ENCODE measurements at regions not wholly inside any gene's neighbourhood (a gene's known extent, or its start where the extent isn't known, plus 50 kb on each side); places are given as distances from the start of the nearest gene placed in this dataset.

DNA sequence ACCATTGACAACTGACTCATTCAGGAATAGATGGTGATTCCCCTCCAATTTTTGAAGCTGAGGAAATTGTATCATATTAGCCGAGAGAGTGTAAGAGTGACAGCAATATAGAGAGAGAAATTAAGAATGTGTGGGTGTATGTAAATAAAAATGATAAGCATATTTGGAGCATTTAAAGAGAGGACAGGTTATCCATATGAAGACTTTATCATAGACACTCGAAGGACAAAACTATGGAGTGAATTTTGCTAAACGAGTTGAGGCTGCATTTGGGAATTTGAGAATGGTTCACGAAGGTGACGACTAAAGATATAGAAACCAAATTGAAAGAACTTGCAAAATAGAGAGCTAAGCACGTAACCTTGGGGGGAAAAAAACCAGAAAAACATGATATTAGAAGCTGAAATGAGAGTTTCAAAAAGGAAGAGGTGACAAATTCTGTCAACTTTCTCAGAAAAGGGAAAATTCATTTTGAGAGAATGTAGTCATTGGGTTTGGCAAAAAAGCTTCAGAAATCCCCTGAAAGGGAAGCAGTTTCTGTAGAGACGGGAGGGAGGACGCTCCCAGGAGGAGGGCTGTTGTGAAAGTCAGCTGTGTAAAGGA lies 129.7 kb downstream of the KCNJ2 start:
- Histone ChIP-seq H3K18ac (ENCODE audit: low read depth, low read length) (no peak overlapping the region), H3K56ac (ENCODE audit: extremely low read depth, insufficient read depth, low read length) (no peak overlapping the region), H3K4me1 (ENCODE audit: control insufficient read depth, insufficient read depth, low read length) (no peaks in the 10 kb centered on the region), H3K27ac (ENCODE audit: insufficient read depth, low read length) (no peak overlapping the region), H2BK20ac (ENCODE audit: low read depth, low read length) (no peak overlapping the region), H3K9me3 (ENCODE audit: control insufficient read depth, insufficient read depth, low read length) (no peaks in the 10 kb centered on the region), H4K91ac (ENCODE audit: insufficient read depth, low read depth, low read length) (no peak overlapping the region), H3K14ac (replicated peaks; ENCODE audit: low read depth, low read length) (no peak overlapping the region), H2AK9ac (replicated peaks; ENCODE audit: low read depth, low read length, poor library complexity) (no peak overlapping the region), H2BK15ac (ENCODE audit: low read depth, low read length) (no peak overlapping the region), H2BK120ac (ENCODE audit: low read depth, low read length) (no peak overlapping the region), H3K9me1 (ENCODE audit: insufficient read depth, low read length) (no peaks in the 10 kb centered on the region), H3K9ac (ENCODE audit: low read depth, low read length) (no peak overlapping the region), H4K5ac (ENCODE audit: low read depth, low read length) (no peak overlapping the region), H4K8ac (ENCODE audit: low read depth in 2 of 2, low read length in 2 of 2) (no peak overlapping the region), H3K4me2 (ENCODE audit: low read depth, low read length) (no peak overlapping the region), H2AK5ac (ENCODE audit: low read depth, low read length) (no peak overlapping the region), H3K4me3 (ENCODE audit: insufficient read depth, low read depth, low read length) (no peak overlapping the region), H3K27me3 (ENCODE audit: control insufficient read depth, insufficient read depth, low read length) (no peaks in the 10 kb centered on the region), H3K4ac (ENCODE audit: low read depth, low read length) (no peak overlapping the region), H3K36me3 (ENCODE audit: control insufficient read depth, insufficient read depth, low read length) (no peaks in the 10 kb centered on the region), H4K20me1 (ENCODE audit: insufficient read depth, low read length) (no peaks in the 10 kb centered on the region), H2AFZ (replicated peaks; ENCODE audit: low read length, poor library complexity) (no peak overlapping the region), H2BK5ac (ENCODE audit: low read depth, low read length, poor library complexity, severe bottlenecking) (no peak overlapping the region), H3K23ac (ENCODE audit: low read depth, low read length) (no peak overlapping the region), H3K79me1 (ENCODE audit: low read depth in 1 of 2, low read length in 2 of 2) (no peaks in the 10 kb centered on the region)
- no peak for DNase-seq
- TF ChIP-seq MAZ (IDR thresholded peaks at IDR 0.05; ENCODE audit: borderline replicate concordance, low read depth, low read length) (no peak), RFX5 (IDR thresholded peaks at IDR 0.05; ENCODE audit: low read depth, low read length) (no peak), RCOR1 (IDR thresholded peaks at IDR 0.05; ENCODE audit: insufficient replicate concordance, low read length) (no peak), FOS (IDR thresholded peaks at IDR 0.05; ENCODE audit: low read depth, low read length) (no peak), MAFK (IDR thresholded peaks at IDR 0.05; ENCODE audit: low read depth, low read length) (no peak), BHLHE40 (IDR thresholded peaks at IDR 0.05; ENCODE audit: low read depth, low read length) (no peak), MXI1 (IDR thresholded peaks at IDR 0.05; ENCODE audit: borderline replicate concordance, low read depth, low read length) (no peak)
- TF ChIP-seq, protein P1, sequence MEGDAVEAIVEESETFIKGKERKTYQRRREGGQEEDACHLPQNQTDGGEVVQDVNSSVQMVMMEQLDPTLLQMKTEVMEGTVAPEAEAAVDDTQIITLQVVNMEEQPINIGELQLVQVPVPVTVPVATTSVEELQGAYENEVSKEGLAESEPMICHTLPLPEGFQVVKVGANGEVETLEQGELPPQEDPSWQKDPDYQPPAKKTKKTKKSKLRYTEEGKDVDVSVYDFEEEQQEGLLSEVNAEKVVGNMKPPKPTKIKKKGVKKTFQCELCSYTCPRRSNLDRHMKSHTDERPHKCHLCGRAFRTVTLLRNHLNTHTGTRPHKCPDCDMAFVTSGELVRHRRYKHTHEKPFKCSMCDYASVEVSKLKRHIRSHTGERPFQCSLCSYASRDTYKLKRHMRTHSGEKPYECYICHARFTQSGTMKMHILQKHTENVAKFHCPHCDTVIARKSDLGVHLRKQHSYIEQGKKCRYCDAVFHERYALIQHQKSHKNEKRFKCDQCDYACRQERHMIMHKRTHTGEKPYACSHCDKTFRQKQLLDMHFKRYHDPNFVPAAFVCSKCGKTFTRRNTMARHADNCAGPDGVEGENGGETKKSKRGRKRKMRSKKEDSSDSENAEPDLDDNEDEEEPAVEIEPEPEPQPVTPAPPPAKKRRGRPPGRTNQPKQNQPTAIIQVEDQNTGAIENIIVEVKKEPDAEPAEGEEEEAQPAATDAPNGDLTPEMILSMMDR (conservative IDR thresholded peaks at IDR 0.05; ENCODE audit: low read depth, low read length) = no peak
- TF ChIP-seq, protein P2, sequence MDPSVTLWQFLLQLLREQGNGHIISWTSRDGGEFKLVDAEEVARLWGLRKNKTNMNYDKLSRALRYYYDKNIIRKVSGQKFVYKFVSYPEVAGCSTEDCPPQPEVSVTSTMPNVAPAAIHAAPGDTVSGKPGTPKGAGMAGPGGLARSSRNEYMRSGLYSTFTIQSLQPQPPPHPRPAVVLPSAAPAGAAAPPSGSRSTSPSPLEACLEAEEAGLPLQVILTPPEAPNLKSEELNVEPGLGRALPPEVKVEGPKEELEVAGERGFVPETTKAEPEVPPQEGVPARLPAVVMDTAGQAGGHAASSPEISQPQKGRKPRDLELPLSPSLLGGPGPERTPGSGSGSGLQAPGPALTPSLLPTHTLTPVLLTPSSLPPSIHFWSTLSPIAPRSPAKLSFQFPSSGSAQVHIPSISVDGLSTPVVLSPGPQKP (IDR thresholded peaks at IDR 0.05; ENCODE audit: borderline replicate concordance, low read depth, low read length) = no peak
- no CpG with 5 or more reads among the region's 8 CpGs for WGBS, 2 experiments (ENCODE audit: extremely low coverage in 2 of 2, insufficient read length in 1 of 2)
- no peak for ATAC-seq (ENCODE audit: low read depth)
- no TSS peak for BruUV-seq (replicated peaks)
- dilution Hi-C loops (cut with HindIII; ENCODE audit: low sequenced_read_pairs, unreplicated experiment) = no loop called here
- ChIA-PET CTCF (no interaction called here), POLR2A (ENCODE audit: unreplicated experiment) (no interaction called here)
- intact Hi-C loops (cut with micrococcal nuclease) = no loop called here
- in situ Hi-C loops (cut with MboI; ENCODE audit: low sequenced_read_pairs) = no loop called here

Data from IMR-90 (cell line).